ENCODE measurements at regions not wholly inside any gene's neighbourhood (a gene's known extent, or its start where the extent isn't known, plus 50 kb on each side); places are given as distances from the start of the nearest gene placed in this dataset.

DNA sequence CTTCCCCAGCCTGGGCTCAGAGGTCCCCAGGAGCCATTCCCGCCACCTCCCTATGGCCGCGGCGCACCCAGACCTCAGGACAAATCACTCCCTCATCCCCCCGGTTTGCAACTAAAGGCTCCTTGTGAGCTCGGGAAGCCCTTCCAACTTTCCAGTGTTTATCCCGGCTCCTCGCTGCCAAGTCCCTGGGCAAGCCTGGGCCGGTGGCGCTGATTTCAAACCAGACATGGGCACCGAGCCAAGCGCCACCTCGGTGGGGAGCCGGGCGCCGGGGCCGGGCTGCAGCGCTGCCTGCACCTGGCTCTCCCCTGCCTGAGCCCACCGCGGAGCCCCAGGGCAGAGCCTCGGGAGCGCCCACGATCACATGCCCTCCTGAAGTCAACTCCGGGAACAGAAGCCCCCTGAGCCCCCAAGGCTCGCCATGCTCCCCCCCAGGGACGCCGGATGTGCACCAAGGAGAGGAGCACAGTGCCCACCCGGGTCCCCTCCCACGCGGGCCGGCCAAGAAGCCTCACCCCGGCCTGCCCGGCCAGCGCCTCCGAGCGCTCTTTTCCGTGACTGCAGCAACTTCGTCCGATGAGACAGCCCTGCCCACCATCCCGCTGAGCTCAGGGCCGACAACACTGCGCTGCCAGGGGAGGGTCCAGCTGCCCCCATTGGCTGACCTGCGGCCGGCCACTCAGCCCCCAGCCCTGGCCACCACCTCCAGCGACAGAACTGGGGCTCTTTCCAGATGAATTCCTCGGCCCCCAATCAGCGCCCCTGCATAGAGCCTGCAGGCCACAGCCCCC is 50.0 kb downstream of the NCOR2 start:
- no peak for DNase-seq (ENCODE audit: low spot score)

DNA sequence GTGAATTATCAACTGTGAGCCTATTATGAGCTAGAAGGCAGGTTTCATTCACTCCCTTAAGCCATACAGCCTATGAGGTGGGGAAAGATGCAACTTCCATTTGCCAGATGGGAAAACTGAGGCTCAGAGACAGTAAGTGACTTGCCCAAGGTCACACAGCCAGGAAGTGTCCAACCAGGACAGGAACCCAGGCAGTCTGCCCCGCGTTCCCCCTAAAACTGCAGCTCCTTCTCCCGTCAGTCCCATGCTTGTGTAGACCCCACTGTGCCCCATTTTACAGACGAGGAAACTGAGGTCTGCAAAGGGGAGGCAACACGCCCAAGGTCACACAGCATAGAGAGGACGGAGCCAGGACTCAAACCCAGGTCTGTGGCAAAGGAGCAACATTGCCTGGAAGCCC is 50.6 kb downstream of the NCOR2 start:
- no peak for DNase-seq (ENCODE audit: low spot score)

DNA sequence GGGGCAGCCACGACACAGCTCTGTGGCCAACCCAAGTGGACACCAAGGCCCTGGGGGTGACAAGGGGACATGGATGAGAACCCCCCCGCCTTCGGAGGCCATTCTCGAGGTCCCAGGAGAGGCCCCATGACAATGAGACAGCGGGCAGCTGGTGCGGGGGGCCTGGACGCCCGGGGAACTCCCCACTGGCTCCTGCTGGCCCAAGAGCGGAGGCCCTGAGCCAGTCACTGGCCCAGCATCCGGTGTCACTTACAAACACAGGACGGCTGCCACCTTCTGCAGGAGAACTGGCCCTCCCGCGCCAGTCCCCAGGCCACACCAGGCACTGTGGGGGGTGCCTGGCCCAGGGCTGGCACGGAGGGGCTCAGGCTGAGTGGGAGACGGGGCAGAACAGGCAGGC is 51.4 kb downstream of the NCOR2 start:
- DNase-seq (ENCODE audit: low spot score) = no peak

DNA sequence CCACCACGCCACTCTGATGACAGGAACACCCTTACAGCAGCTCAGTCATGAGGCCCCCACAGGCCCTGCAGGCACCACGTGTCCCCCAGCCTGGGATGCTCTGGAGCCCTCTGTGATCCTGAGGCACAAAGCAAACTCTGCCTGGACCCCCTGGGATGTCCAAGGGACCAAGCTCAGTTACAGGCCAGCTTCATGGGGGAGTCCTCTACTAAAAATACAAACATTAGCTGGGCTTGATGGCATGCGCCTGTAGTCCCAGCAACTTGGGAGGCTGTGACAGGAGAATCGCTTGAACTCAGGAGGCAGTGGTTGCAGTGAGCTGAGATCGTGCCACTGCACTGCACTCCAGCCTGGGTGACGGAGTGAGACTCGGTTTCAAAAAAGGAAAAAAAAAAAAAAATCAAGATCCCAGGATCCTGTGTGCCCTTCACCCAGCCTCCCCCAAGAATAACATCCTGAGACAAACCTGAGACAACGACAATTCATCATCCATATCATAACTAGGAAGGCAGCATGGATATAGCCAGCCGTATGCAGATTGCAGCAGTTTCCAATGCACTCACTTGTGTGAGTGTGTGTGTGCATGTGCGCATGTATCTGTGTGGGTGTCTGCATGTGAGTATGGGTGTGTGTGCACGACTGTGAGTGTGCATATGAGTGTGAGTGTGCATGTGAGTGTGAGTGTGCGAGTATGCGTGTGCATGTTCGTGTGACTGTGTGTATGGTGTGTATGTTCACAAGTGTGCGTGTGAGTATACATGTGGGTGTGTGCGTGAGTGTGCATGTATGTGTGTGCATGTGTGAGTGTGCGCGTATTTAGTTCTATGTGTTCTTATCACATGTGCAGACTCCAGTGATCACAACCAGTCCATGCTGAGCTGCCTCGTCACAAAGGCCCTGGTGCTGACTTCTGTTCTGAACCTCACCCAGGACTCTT is 52.1 kb downstream of the NCOR2 start:
- no peak for DNase-seq (ENCODE audit: low spot score)

DNA sequence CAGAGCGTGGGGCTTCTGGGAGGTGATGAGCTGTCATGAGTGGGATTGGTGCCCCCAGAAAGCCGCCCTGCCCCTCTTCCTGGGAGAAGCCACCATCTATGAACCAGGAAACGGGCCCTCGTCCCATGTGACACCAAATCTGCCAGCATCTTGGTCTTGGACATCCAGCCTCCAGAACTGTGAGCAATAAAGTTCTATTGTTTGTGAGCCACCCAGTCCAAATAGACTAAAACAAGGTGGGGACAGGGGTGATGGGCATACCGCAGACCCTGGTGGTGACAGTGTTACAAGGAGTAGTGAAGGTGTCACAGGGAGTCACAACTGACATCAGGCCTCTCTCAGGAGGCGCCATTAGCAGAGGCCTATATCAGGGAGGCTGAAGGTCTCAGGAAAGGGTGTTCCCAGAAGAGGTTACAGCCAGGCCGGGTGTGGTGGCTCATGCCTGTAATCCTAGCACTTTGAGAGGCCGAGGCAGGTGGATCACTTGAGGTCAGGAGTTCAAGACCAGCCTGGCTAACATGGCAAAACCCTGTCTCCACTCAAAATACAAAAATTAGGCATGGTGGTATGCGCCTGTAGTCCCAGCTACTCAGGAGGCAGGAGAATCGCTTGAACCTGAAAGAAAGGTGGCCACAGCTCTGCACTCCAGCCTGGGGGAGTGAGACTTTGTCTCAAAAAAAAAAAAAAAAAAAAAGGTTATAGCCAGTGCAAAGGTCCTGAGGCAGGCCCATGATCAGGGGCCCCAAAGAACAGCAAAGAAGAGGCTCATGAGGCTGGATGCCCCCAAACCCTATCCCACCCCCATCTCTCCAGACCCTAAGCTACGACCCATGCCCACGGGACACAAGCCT is 53.0 kb downstream of the NCOR2 start:
- no peak for DNase-seq (ENCODE audit: low spot score)

DNA sequence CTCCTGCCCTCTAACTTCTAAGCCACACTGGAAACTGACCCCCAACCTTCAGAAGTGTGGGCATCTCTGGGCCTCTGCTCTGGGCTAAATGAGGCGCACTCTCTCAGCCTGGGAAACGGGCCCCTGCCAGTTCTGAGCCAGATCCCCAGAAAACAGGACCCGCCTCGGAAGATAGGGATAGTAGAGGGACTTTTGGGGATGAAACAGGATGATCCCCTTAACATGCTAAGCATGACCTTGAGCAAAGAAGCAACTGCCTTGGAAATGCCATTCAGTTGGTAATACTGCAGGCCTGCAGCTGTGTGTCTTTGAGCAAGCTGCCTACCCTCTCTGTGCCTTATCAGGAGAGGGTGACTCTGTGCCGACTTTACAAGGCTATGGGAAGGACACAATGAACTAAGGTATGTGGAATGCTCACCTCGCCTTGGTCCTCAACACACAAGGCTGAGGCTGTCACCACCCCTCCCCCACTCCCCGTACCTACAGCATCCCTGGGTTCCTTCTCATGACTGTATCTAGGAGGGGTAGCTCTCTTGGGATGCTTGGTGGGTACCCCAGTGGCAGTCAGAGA is 54.0 kb downstream of the NCOR2 start:
- DNase-seq (ENCODE audit: low spot score) = no peak

DNA sequence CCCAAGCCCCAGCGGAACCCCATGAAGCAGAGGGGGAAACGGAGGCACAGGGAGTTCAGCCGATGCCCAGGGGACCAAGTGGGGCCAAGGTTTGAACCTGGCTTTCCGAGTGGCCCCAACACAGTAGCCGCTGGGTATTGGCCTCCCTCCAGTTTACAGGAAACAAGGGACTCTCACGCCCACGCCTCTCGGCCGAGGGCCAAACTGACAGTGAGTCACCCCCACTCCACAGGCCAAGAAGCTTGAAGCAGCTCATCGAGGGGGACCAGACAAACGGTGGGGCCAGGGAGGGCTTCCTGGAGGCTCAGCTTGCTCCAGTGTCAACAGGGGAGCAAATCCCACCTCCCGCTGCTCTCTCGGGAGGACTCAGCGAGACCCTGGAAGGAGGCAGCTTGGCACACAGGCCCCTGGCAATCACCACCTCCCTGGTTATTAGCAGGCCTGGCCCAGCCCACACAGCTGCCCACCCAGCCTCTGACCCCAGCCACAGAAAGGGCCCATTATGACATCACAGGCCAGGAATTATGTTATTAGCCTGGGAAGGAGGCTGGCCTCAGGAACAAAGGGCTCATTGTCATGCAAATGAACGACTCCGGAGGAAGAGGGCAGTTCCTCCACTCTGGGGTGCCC is 54.6 kb downstream of the NCOR2 start:
- DNase-seq (ENCODE audit: low spot score) = no peak

DNA sequence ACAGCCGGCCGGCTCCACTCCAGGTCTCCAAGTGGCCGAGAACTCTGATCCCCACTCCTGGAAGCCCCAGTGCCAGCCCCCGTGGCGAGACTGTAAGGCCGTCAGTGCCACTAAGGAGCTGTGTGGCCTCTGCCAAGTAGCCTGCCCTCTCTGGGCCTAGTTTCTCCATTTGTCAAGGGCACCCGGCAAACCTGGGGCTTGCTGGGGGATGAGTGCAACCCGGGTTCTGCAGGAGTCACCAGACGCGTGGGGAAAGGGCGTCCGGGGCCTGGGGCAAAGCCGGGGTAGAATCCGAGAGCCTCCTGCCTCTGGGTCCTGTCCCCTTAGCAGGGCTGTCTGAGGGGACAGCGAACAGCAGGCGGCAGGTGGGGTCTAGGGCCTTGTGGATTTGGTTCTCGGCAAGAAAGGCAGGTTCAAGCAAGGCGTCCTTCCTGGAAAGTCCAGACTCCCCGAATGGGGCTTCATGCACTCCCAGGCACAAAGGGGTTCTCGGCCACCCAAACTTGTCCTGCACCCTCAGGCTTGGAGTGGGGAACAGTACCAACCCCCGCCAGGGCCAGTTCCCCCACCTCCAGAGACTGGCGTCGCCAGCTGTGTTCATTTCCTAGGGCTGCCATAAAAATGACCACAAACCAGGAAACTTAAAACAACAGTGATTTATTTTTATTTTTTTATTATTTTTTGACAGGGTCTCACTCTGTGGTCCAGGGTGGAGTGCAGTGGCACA is 56.0 kb downstream of the NCOR2 start:
- DNase-seq (ENCODE audit: low spot score) = no peak

DNA sequence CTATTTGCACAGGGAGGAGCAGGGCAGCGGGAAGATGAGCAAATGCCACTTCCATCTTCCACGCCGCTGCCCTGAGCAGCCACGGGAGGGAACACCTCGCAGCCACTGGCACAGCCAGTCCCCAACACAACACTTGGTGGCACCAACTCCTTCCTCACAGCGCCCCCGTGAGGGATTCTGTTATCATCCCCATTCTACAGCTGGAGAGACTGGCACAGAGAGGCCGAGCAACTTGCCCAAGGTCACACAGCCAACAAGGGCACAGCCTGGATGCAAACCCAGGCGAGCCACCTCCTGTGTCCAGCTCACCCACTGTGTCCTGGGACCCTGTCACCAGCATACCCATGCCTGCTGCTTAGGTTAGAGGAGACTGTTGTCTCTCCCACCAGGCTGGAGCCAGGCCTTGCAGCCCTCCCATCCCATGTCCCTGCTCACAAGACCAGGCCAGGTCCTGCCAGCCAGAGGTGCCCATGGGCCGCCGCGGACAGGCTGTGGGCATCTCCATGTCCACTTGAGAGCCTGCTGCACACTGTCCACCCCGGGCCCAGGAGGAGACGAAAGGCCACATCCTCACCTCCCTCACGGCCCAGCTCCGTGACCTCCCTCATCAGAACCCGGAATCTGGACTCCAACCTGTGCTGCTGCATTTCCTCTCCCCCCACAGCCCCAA is 57.0 kb downstream of the NCOR2 start:
- peak; percentile 53 for DNase-seq (ENCODE audit: low spot score)

DNA sequence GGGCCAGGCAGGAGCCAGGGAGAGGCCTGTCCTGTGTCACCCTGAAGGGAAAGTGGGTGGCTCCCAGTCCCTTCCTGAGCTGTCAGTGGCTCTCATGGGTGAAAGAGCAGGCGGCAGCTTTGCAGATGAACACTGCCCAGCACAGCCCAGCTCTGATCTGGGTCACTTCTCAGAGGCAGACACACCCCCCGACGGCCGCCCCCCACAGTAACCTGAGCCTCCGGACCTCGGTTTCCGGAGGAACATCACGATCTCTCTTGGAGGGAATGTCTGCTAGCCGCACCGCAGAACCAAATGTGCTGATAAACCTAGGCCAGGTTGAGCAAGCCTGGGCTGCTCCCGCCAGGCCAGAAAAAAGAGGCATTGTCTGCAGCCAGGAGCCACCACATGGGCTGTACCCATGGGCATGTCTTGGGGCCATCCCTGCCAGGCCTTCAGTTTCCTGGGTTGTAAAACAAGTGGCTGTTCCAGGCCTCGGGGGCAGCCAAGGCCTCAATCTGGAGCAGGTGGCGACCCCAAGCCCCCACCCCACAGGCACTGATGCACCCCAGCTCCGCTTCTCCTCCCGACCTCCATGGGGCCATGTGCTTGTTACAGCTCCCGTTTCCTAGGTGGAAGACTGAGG is 57.6 kb downstream of the NCOR2 start:
- DNase-seq (ENCODE audit: low spot score) = peak; percentile 73

DNA sequence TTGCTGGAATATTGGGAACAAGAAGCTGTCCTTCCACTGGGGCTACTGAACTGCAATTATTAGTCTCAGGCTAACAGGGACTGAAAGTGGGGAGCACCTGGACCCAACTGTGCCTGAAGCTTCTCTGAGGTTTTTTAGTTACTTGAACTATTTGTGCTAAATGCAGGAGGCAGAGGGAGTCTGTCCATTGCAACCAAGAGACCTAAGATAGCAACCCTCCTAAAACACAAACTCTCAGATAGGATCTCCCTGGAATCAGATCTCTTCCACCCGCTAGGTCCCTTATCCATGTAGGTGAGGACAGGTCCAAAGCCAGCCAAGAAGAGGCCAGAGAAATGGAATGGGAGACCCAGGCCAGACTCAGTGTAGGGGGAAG is 58.1 kb downstream of the NCOR2 start:
- no peak for DNase-seq (ENCODE audit: low spot score)

DNA sequence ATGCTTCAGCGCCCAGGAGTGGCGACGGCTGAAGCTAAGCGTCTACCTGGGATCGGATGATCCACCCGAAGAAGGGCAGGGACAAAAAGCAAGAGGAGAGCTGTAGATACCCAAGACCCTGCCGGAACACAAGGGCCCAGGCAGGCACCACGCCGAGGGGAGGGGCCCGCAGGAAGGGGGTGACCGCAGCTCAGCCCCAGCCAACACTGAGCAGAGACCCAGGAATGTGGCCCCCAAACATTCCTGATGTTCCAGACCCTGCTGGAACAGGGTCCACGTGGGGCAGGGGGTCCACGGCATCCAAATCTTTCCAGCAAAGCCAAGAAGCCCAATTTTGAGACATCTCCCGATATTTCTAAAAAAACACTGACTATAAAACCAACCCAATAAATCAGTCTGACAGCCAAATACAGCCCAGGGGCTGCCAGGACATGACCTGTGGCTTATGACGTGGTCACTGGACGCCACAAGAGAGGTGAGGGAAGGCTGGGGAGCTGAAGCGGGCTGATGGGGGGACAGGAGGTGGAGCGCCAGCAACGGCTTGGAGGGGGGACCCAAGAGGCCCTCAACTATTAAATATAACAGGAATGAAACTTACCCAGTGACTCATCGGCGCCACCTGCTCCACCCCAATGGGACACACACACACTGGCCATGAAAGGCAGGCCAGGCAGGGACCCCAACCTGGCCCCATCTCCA is 58.9 kb downstream of the NCOR2 start:
- DNase-seq (ENCODE audit: low spot score) = no peak

DNA sequence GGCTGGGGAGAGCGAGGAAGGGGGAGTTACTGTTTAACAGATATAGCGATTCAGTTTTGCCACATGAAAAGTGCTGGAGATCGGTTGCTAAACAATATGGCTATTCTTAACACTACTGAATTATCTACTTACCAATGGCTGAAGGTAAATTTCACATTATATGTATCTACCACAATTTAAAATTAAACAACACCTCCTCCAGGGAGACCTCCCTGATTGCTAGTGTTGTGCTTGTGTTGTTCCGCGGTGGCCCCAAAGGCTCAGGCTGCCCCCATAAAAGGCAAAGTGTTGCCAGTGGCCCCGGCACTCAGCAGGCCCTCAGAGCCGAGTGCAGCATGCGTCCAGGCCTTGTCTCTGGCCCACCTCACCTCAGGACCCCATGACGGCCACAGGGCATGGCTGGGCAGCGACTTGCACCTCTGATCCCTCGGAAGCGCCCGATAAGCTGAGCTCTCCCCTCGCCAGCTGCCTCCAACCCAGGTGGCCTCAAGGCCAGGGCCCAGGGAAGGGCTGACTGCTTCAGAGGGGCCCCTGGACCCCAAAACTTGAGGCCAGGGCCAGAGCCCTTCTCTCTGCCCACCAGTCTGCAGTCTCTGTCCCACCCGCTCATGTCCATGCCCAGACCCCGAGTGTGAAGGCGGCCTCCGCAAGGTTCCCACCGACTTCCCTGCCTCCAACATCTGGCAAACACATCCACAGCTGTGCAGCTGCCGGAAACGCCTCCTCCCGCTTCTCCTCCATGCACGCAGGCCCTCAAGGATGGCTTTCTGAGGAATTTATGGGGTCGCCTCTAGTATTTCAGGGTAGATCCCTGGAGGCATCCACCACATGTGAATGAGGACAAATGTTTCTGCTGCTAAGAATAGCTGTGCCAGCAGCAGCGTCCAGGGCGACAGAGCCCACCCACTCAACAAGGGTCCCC is 60.0 kb downstream of the NCOR2 start:
- DNase-seq (ENCODE audit: low spot score) = no peak

DNA sequence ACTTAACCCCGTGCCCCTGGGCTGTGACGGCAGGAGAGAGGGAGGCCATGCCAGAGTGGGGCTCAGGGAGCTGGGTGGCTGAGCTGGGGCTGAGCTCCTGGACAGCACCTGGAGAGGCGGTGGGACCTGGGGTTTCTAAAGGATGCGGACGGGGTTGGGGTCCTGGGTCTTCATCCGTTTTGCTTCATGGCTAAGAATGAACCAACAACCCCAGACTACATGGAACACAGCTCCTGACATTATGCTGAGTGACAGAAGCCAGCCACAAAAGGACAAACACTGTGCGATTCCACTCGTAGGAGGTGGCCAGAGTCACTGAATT is 60.6 kb downstream of the NCOR2 start:
- no peak for DNase-seq (ENCODE audit: low spot score)

DNA sequence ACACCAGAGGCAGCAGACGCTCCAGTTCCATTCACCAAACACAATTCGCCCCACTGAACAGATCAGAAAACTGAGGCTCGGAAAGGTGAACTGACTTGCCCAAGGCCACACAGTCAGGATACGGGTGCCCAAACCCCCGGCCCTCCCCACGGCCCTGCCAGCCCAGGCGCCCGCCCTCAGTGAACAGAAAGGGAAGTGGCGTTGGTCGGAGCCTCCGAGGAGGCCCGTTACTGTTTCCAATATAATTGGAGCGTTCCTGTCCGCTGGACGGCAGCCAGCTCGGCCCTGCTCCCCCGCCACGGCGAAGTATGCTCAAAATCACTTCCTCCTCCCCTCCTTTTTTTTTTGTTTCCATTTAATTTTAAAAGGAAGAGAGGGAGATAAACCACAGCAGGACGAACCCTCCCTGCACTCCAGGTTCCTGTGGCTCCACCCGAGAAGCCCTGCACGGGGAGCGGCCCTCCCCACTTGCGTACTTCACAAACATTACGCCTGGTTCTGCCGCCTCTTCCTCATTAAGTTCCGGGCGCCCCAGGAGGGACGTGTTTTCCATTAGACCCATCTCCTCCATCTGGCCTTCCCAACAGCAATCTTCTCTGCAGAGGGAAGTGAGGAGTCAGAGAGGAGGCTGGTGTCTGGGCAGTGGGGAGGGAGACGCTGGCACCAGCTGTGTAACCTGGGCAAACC is 61.1 kb downstream of the NCOR2 start:
- DNase-seq (ENCODE audit: low spot score) = no peak

DNA sequence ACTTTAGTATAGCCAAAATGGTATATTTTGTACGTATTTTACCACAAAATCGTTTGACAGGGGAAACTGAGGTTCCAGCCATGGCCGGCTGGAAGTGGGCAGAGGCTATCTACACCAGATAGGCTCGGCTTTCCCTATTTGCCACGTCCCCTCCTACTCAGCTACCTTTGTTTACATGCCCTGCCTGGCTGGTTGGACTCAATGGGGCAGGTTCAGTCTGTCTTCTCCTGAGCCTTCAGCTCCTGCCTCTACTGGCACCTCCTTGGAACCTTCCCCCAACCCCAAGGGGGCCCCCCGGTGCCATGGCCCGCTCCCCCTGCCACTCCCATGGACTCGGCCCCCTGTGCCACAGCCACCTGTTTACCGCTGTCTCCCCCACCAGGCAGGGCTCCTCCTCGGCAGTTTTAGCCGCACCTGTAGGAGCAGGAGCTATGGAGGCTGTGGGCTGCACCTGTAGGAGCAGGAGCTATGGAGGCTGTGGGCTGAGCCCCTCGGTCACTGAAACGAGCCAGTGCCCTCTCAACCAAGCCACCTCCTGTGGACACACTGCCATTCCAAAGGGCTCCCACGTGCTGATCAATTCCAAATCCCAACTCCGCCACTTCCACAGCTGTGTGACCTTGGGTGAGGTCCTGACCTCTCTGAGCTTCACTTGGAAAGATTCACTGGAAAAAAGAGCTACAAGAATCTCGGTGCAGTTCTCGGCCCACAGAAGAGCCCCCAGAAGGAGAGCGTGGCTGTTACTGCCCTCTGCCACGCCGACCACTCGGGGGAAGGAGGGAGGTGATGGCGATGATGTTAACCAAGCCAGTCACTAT is 62.2 kb downstream of the NCOR2 start:
- no peak for DNase-seq (ENCODE audit: low spot score)
